Colonic mucosa (tissue), 4 donors: ENCODE measurements at regions not wholly inside any gene's neighbourhood (a gene's known extent, or its start where the extent isn't known, plus 50 kb on each side); places are given as distances from the start of the nearest gene placed in this dataset.

Source experiments
- DNase-seq: peaks from one replicate; pipeline ENCODE4 v3.0.0-alpha.2; 2020
- H3K27ac ChIP-seq: fragments of 200-600 bp; one replicate; pipeline ENCODE4 v1.8.0; 2021
- H3K27me3 ChIP-seq: fragments of 200-600 bp; one replicate; pipeline ENCODE4 v1.8.0; 2021
- H3K36me3 ChIP-seq: fragments of 200-600 bp; one replicate; pipeline ENCODE4 v1.8.0; 2021
- H3K4me1 ChIP-seq: fragments of 200-600 bp; one replicate; pipeline ENCODE4 v1.8.0; 2021; ENCODE audit warnings: mild to moderate bottlenecking
- H3K4me3 ChIP-seq: fragments of 200-600 bp; one replicate; pipeline ENCODE4 v1.8.0; 2021
- H3K9ac ChIP-seq, 2 donors: one replicate each; pipeline ENCODE4 v1.7.0; 2013; ENCODE audit warnings: control low read depth in 2 of 2, low read depth in 2 of 2, low read length in 2 of 2
- H3K9me3 ChIP-seq: fragments of 200-600 bp; one replicate; pipeline ENCODE4 v1.8.0; 2021
- intact Hi-C: fragments of 100-400 bp; cut with DNase I; formaldehyde crosslinking; loops from one replicate; pipeline ENCODE4 v1.14.1; 2022
- TF ChIP-seq, protein P1 (sequence below): fragments of 200-600 bp; IDR thresholded peaks from one replicate; pipeline ENCODE4 v1.8.0; 2022; ENCODE audit warnings: antibody characterized with exemption, mild to moderate bottlenecking
- donor health status: healthy.
- donor health status: DM: no; HTN: no; CAD: no.
- donor health status: DM: no; HTN: no; CAD: no.

DNA sequence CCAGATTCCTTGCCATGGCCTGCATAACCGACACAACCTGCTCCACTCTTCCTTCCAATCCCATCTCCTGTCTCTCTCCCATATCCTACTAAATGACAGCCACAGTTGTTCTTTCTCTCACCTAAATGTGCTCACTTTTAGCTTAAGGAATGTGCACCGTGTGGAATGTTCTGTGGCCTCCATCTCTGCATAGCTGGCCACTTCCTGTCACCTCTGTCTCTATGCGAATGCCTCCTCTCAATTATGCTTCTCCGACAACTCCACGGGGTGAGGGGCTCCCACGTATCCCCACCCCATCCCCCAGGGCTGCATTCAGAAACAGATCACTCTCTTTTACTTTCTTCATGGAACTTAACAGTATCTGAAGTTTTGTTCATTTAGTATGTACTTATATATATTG is 110.7 kb downstream of the RAB18 start:
- H3K4me1 ChIP-seq: no peaks in the 10 kb centered on the region
- intact Hi-C loops: no loop called here
- H3K9me3 ChIP-seq: no peaks in the 10 kb centered on the region
- no peaks in the 10 kb centered on the region for H3K27me3 ChIP-seq
- no peak overlapping the region for H3K9ac ChIP-seq
- H3K36me3 ChIP-seq: no peaks in the 10 kb centered on the region
- no peak overlapping the region for H3K4me3 ChIP-seq
- no peak overlapping the region for H3K27ac ChIP-seq
- TF ChIP-seq, protein P1, sequence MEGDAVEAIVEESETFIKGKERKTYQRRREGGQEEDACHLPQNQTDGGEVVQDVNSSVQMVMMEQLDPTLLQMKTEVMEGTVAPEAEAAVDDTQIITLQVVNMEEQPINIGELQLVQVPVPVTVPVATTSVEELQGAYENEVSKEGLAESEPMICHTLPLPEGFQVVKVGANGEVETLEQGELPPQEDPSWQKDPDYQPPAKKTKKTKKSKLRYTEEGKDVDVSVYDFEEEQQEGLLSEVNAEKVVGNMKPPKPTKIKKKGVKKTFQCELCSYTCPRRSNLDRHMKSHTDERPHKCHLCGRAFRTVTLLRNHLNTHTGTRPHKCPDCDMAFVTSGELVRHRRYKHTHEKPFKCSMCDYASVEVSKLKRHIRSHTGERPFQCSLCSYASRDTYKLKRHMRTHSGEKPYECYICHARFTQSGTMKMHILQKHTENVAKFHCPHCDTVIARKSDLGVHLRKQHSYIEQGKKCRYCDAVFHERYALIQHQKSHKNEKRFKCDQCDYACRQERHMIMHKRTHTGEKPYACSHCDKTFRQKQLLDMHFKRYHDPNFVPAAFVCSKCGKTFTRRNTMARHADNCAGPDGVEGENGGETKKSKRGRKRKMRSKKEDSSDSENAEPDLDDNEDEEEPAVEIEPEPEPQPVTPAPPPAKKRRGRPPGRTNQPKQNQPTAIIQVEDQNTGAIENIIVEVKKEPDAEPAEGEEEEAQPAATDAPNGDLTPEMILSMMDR: no peak
- no peak for DNase-seq

DNA sequence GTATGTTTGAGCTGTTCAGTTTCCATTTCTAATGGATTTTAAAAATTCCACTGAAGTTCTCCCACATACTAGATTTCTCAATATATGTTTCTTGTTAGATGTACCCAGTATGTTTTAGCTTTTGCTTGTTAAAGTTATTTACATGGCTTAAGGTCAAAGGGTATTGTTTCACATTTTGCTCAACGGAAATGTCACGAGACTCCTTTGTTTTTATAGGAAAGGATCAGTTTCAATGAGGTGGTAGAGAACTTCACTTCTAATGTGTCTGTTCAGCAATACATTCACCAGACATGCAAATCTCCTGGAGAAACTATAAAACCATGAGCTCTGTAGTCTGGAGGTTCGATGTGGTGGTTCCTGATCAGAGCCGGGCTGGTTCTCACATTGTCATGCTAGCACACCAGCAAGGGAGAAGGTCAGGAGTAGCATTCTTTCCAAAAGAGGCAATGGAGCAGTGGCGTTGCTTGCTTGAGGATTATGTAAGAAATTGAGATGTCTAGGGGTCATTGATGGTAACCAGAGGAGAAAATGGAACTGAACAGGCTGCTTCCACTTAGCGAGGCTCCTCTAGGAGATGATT is 114.0 kb downstream of the RAB18 start:
- Histone ChIP-seq H3K9ac (no peak overlapping the region), H3K27ac (no peak overlapping the region), H3K36me3 (no peaks in the 10 kb centered on the region), H3K4me3 (no peak overlapping the region), H3K4me1 (no peaks in the 10 kb centered on the region), H3K9me3 (no peaks in the 10 kb centered on the region), H3K27me3 (no peaks in the 10 kb centered on the region)
- no peak for DNase-seq
- intact Hi-C loops: no loop called here
- TF ChIP-seq, protein P1: no peak

DNA sequence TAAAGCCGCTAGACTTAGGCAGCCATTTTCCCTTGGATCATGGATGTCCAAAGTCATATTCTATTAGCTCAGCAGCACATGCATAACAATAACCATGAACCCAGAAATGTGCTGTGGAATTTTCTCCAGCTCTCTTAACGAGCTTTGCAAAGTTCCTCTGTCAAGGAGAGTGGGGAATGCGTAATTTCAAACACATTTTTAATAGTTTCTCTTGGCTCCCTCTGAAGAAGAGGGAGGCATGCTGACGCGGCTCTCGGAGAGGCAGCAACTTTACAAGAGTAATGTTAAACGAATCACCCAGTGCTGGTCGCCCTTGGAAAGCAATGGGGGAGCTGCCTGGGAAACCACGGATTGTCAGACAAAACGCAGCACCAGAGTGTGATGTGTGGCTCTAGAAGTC is 114.8 kb downstream of the RAB18 start:
- TF ChIP-seq, protein P1: no peak
- Histone ChIP-seq H3K27me3 (no peaks in the 10 kb centered on the region), H3K4me3 (no peak overlapping the region), H3K36me3 (no peaks in the 10 kb centered on the region), H3K27ac (no peak overlapping the region), H3K9ac (no peak overlapping the region), H3K9me3 (no peaks in the 10 kb centered on the region), H3K4me1 (no peaks in the 10 kb centered on the region)
- intact Hi-C loops: no loop called here
- DNase-seq: no peak

DNA sequence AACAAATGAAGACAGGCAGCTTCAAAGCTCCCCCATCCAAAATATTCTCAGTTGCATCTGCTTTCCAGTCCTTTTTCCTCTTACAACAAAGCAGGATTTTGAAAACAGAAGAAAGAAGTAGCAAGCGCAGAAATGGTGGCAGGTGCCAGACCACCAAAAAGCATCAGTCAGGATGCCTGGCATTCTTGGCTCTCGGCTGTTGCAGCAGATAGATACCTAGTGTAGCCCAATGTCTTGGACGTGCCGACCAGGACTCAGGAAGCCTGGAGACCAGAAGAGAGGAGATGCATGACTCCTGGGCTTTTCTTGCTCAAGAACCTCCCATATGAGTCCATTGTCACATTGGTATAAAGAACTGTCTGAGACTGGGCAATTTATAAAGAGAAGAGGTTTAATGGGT is 115.2 kb downstream of the RAB18 start:
- H3K9me3 ChIP-seq: no peaks in the 10 kb centered on the region
- no peak overlapping the region for H3K9ac ChIP-seq
- no peaks in the 10 kb centered on the region for H3K36me3 ChIP-seq
- no peak overlapping the region for H3K4me3 ChIP-seq
- TF ChIP-seq, protein P1: no peak
- intact Hi-C loops: no loop called here
- no peaks in the 10 kb centered on the region for H3K27me3 ChIP-seq
- no peak for DNase-seq
- H3K4me1 ChIP-seq: no peaks in the 10 kb centered on the region
- H3K27ac ChIP-seq: no peak overlapping the region

DNA sequence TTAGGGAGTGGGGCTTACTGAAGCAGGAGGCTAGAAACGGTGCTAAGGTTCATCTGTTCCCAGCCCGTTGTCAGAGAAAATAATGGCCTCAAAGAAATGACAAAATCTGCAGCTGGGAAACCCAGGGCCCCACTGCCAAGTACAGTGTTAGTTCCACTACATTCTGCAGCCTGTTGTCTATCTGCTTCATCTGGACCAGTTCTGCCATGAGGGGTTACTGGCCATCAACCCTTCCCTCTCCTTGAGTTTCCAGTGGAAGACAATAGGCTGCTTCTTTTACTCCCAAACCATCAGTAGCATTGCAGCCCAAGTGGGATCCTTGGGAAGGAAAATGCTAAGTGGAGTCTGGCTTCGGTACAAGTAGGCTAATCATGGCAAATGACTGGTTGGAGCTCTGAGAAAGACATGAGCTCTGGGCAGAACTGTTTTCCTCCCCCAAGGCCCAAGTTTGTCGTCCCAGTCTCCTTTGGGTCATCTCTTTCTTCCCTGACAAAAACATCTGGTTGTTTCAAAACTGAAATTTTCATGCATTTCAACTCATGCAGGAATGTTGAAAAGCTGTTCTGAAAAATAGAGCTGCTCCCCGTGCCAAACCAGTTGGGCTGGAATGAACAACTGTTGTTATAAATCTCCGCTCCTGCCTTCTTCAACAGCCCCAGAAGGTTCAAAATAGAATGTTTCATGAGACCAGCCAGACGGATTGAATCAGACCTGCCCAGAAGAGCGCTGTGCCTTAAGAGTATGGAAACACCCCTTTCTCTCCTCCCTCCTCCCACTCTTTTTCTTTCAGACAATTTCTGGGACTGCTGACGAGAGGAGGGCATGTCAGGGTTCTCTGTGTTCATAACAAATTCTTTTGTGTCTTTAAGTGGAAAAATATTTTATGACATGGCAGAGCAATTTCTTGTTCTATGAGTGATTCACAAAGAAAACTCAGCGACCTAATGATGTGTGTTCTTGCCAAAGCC is 116.6 kb downstream of the RAB18 start:
- H3K4me3 ChIP-seq: no peak overlapping the region
- H3K27ac ChIP-seq: no peak overlapping the region
- H3K4me1 ChIP-seq: no peaks in the 10 kb centered on the region
- no peaks in the 10 kb centered on the region for H3K9me3 ChIP-seq
- no peak overlapping the region for H3K9ac ChIP-seq
- intact Hi-C loops: no loop called here
- no peak for DNase-seq
- no peaks in the 10 kb centered on the region for H3K27me3 ChIP-seq
- TF ChIP-seq, protein P1: no peak
- H3K36me3 ChIP-seq: no peaks in the 10 kb centered on the region
